ENCODE measurements at regions not wholly inside any gene's neighbourhood (a gene's known extent, or its start where the extent isn't known, plus 50 kb on each side); places are given as distances from the start of the nearest gene placed in this dataset.

DNA sequence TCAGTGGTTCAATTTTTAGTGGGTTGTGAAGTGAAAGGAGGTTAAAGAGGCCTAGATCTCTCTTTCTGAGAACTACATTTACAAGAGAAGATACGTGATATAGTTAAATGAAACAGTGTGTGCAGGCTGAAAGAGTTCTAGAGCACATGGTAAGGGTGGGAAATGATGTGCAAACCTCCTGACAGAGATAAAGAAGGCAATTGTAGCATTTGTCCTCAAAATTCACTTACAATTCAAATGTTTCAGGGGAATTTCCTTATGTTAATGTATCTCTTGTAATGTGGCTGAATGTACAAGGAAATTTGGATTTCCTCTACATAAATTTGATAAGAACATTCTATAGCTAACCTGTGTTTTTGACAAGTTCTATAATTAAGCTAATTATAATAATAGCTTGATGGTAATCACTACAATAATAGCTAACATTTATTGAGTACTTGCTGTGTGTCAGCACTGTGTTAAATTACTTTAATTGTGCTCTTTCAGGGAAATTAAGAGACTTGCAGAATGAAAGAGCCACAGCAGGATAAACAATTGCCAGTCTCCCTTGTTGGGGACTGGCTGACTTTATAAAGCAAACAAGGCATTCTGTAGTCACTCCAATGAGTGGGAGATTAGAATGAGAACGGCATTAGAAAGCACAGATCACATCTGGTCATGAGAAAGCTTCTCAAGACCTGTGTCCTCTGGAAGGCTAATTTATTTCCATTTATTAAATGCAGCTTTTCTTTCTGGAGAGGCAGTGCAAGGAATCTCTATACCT, 139.7 kb upstream of the TMEM72 start:
- TF ChIP-seq EZH2 (IDR thresholded peaks at IDR 0.05) (no peak), EZH2phosphoT487 (IDR thresholded peaks at IDR 0.05; ENCODE audit: borderline replicate concordance) (no peak), CEBPB (IDR thresholded peaks at IDR 0.05; ENCODE audit: low read depth) (no peak), CTCF (IDR thresholded peaks at IDR 0.05 in 2 of 3, conservative IDR thresholded peaks at IDR 0.05 in 1 of 3; ENCODE audit: borderline replicate concordance in 1 of 3, insufficient read depth in 1 of 3, low read depth in 2 of 3, low read length in 2 of 3) (no peak), YY1 (IDR thresholded peaks at IDR 0.05; ENCODE audit: extremely low read depth, insufficient replicate concordance, low read depth, low read length) (no peak), JUND (IDR thresholded peaks at IDR 0.05) (no peak), POLR2A (IDR thresholded peaks at IDR 0.05; ENCODE audit: borderline replicate concordance, extremely low read depth, insufficient read depth, insufficient read length) (no peak), ZNF274 (IDR thresholded peaks at IDR 0.05; ENCODE audit: low read depth, low read length) (no peak), REST (IDR thresholded peaks at IDR 0.05; ENCODE audit: low read depth) (no peak), POLR2AphosphoS5 (IDR thresholded peaks at IDR 0.05; ENCODE audit: low read depth, low read length) (no peak), SIN3A (IDR thresholded peaks at IDR 0.05; ENCODE audit: low read depth) (no peak)

Measured in HCT116 (cell line).